PFSK-1 (cell line): ENCODE measurements at regions not wholly inside any gene's neighbourhood (a gene's known extent, or its start where the extent isn't known, plus 50 kb on each side); places are given as distances from the start of the nearest gene placed in this dataset.

Experiments used
- FOXP2 ChIP-seq: optimal IDR thresholded peaks from 2 replicates; pipeline ENCODE3; 2011; ENCODE audit warnings: borderline replicate concordance, control low read depth, inconsistent platforms; ENCODE audit not compliant: insufficient read depth; ENCODE audit errors: extremely low read length, extremely low read depth
- POLR2AphosphoS5 ChIP-seq: IDR thresholded peaks from 2 replicates; pipeline ENCODE4 v1.6.1; 2012; ENCODE audit warnings: low read depth, mild to moderate bottlenecking, control low read depth, low read length, moderate library complexity
- SIN3A ChIP-seq: IDR thresholded peaks from 2 replicates; pipeline ENCODE4 v1.6.1; 2012; ENCODE audit warnings: mild to moderate bottlenecking, low read length, moderate library complexity, borderline replicate concordance; ENCODE audit not compliant: insufficient read depth
- TAF1 ChIP-seq: IDR thresholded peaks from 2 replicates; pipeline ENCODE4 v1.6.1; 2012; ENCODE audit warnings: low read length, control low read depth, borderline replicate concordance; ENCODE audit not compliant: insufficient read depth
- TF ChIP-seq, protein P1 (sequence below), 2 experiments: IDR thresholded peaks; 2 replicates each; pipeline versions ENCODE4 v1.6.1 to v1.8.0; 2011 to 2012; ENCODE audit warnings: low read depth in 2 of 2, low read length in 2 of 2, control low read depth in 1 of 2, inconsistent platforms in 1 of 2, mild to moderate bottlenecking in 1 of 2, moderate library complexity in 1 of 2; ENCODE audit not compliant: insufficient read depth in 1 of 2

DNA sequence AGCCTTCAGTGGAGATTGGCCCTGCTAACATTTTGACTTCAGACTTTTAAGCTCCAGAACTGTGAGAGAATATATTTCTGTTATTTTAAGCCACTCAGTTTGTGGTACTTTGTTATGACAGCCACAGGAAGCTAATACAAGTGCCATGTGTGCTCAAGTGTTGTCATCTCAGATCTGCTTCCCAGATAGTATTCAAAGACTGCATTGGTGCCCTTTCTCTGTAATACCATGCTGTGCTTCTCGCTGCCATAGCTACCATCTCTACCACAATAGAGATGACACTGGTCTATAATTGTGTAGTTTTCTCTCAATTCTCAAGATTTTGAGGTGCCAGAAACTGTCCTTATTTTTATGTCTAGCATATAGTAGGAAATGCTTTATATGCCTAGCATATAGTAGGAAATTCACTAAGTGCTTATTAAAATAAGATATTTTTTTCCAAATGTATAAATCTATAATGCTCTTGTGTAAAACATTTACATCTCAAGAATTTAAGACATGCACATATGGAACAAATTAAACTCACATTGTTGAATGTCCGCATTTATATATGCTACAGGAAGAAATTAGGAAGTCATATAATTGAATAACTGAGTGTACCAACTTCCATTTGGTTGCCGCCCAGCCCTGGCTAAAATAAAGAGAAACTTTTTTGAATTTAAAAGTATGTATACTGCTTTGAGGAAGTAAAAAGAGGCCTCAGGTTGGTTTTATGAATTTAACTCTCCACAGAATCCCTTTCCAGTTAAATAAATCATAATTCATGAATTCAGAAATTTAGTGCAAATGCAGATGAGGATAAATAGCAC is 77.6 kb downstream of the TPBG start:
- TF ChIP-seq TAF1: no peak
- no peak for TF ChIP-seq POLR2AphosphoS5
- no peak for TF ChIP-seq FOXP2
- no peak for TF ChIP-seq SIN3A
- TF ChIP-seq, protein P1, sequence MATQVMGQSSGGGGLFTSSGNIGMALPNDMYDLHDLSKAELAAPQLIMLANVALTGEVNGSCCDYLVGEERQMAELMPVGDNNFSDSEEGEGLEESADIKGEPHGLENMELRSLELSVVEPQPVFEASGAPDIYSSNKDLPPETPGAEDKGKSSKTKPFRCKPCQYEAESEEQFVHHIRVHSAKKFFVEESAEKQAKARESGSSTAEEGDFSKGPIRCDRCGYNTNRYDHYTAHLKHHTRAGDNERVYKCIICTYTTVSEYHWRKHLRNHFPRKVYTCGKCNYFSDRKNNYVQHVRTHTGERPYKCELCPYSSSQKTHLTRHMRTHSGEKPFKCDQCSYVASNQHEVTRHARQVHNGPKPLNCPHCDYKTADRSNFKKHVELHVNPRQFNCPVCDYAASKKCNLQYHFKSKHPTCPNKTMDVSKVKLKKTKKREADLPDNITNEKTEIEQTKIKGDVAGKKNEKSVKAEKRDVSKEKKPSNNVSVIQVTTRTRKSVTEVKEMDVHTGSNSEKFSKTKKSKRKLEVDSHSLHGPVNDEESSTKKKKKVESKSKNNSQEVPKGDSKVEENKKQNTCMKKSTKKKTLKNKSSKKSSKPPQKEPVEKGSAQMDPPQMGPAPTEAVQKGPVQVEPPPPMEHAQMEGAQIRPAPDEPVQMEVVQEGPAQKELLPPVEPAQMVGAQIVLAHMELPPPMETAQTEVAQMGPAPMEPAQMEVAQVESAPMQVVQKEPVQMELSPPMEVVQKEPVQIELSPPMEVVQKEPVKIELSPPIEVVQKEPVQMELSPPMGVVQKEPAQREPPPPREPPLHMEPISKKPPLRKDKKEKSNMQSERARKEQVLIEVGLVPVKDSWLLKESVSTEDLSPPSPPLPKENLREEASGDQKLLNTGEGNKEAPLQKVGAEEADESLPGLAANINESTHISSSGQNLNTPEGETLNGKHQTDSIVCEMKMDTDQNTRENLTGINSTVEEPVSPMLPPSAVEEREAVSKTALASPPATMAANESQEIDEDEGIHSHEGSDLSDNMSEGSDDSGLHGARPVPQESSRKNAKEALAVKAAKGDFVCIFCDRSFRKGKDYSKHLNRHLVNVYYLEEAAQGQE (IDR thresholded peaks at IDR 0.05; ENCODE audit: insufficient read depth in 1 of 2, low read depth in 2 of 2, low read length in 2 of 2): no peak

DNA sequence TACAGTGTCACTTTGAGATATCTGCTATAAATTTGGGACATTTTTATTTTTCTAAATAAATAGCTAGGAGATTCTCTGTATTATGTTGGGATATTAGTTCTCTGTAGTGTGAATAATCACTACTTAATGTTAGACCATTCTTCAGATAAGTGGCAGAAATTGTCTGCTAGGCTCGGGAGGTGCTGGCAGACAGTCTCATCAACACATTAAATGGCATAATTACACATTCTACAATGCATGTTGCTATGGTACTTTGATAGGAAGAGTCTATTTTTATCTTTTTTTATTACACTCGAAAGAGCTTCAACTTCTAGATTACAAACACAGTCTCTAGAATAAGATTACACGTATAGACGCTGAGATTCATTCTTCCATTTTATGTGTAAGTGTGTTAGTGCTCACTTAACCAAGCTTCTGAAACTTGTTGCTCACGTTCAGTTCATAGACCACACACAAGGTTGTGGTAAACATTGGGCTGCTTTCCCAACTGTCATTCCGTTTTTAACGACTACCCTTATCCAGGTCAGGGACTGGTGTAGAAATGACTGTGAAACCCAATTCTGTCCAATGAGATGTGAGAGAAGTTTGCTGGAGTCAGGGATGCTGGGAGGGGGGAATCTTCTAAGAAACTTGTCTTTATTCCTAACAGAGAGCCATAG is 78.6 kb downstream of the TPBG start:
- TF ChIP-seq POLR2AphosphoS5 (no peak), TAF1 (no peak), SIN3A (no peak), FOXP2 (no peak)
- TF ChIP-seq, protein P1 (IDR thresholded peaks at IDR 0.05; ENCODE audit: insufficient read depth in 1 of 2, low read depth in 2 of 2, low read length in 2 of 2): no peak

DNA sequence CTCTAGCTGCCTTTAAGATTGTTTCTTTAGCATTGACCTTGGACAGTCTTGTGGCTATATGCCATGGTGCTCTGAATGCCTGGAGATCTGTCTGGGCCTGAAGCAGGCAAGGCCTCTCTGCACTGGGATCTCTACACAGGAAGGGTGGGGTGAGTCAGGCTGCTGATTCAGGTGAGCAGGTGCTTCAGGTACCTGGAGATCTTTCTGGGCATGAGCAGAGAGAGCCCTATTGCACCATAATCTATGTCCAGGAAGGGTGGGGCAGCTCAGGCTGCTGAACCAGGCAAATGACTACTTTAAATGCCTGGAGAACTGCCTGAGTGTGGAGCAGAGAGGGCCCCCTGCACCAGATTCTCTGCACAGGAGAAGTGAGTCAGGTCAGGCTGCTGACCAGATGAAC is 94.5 kb downstream of the TPBG start:
- TF ChIP-seq, protein P1 (IDR thresholded peaks at IDR 0.05; ENCODE audit: insufficient read depth in 1 of 2, low read depth in 2 of 2, low read length in 2 of 2): no peak
- no peak for TF ChIP-seq POLR2AphosphoS5
- no peak for TF ChIP-seq FOXP2
- no peak for TF ChIP-seq SIN3A
- TF ChIP-seq TAF1: no peak

DNA sequence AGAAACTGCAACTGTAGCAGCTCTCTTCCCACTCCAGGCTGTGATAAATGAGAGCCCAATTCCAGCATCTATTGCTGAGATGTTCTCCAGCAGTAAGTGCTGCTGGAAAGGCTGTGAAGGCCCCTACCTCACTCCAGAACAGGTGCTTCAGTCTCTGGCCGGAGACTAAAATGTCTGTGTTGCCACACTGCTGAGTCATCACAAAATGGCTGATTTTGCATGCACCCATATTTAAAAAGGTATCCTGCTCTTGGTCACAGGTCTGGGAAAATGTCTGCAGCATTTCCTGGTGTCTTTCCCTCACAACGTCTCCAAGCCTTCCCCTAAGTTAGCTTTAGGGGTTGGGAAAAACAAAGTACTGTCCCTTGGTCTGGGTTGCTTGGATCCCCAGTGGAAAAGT is 95.1 kb downstream of the TPBG start:
- TF ChIP-seq POLR2AphosphoS5: no peak
- no peak for TF ChIP-seq FOXP2
- no peak for TF ChIP-seq TAF1
- TF ChIP-seq, protein P1 (IDR thresholded peaks at IDR 0.05; ENCODE audit: insufficient read depth in 1 of 2, low read depth in 2 of 2, low read length in 2 of 2): no peak
- TF ChIP-seq SIN3A: no peak
